ENCODE measurements at regions not wholly inside any gene's neighbourhood (a gene's known extent, or its start where the extent isn't known, plus 50 kb on each side); places are given as distances from the start of the nearest gene placed in this dataset.

DNA sequence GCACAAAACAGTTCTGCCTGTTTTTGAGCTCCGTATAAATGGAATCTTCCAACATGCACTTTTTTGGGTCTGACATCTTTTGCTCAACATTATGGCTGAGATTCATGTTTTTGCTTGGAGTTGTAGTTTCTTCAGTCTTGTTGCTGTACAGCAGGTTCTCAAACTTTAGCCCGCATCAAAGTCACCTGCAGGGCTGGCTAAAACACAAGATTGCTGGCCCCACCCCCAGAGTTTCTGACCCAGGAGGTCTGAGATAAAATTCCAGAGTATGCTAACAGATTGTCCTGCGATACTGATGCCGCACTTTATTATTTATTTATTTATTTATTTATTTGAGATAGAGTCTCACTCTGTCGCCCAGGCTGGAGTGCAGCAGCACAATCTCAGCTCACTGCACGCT is 79.8 kb upstream of the WASF3 start:
- TF ChIP-seq, protein P1, sequence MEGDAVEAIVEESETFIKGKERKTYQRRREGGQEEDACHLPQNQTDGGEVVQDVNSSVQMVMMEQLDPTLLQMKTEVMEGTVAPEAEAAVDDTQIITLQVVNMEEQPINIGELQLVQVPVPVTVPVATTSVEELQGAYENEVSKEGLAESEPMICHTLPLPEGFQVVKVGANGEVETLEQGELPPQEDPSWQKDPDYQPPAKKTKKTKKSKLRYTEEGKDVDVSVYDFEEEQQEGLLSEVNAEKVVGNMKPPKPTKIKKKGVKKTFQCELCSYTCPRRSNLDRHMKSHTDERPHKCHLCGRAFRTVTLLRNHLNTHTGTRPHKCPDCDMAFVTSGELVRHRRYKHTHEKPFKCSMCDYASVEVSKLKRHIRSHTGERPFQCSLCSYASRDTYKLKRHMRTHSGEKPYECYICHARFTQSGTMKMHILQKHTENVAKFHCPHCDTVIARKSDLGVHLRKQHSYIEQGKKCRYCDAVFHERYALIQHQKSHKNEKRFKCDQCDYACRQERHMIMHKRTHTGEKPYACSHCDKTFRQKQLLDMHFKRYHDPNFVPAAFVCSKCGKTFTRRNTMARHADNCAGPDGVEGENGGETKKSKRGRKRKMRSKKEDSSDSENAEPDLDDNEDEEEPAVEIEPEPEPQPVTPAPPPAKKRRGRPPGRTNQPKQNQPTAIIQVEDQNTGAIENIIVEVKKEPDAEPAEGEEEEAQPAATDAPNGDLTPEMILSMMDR (IDR thresholded peaks at IDR 0.05; ENCODE audit: low read depth, low read length) = no peak
- TF ChIP-seq, protein P2, sequence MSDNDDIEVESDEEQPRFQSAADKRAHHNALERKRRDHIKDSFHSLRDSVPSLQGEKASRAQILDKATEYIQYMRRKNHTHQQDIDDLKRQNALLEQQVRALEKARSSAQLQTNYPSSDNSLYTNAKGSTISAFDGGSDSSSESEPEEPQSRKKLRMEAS (IDR thresholded peaks at IDR 0.05; ENCODE audit: low read depth, low read length) = no peak

Measured in NB4 (cell line).